ENCODE measurements at regions not wholly inside any gene's neighbourhood (a gene's known extent, or its start where the extent isn't known, plus 50 kb on each side); places are given as distances from the start of the nearest gene placed in this dataset.

DNA sequence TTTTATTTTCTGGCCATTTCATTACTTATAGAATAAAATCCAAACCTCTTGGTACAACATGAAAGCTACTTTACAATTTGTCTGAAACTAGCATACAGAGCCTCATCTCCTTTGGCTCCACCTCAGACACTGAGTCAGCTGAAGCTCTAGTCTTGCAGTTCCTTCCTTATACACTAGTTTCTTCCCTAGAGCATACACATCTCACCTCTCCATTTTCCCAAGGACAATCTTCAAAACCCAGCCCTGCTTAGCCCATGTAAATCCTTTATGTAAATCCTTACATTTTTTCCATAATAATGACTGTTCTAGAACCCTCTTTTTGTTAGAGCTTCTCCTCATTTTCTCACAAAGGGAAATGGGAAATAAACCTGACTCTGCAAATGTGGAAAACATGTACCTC is 463.4 kb downstream of the SLC16A7 start:
- no peak for DNase-seq

DNA sequence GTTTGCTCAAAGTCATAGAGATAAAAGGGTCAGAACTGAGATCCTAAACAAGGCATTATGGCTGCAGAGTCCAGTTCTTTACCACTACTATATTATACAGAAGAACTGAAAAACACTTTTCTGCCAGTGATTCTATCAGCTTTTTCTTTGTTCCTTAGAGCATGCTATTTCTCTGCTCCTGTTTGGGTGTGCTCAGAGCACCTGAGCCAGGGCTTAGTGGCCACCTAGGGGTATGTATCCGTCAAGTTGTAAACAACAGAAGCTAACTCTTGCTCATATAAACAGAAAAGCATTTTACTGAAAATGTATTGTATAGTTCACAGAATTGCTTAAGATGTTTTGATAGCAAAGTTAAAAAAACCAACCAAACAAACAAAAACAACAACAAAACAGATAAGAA is 470.8 kb downstream of the SLC16A7 start:
- DNase-seq = no peak

DNA sequence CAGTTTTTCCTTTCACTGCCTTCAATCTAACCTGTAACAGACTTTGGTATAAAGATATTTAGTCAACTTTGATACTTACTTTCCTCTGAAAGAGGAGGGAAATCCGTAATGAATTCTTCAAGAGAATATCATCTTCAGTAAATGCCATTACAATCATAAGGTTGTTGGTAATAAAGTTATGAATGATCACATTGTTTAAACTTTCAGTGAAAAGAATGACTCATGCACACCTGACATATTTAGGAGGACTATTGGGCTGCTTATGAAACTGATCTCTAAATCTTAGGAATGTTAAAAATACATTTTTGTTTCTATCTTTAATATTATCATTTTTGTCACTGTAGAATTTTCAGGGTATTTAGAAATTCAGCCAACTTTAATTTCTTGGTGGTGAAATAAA is 474.7 kb downstream of the SLC16A7 start:
- DNase-seq = no peak

DNA sequence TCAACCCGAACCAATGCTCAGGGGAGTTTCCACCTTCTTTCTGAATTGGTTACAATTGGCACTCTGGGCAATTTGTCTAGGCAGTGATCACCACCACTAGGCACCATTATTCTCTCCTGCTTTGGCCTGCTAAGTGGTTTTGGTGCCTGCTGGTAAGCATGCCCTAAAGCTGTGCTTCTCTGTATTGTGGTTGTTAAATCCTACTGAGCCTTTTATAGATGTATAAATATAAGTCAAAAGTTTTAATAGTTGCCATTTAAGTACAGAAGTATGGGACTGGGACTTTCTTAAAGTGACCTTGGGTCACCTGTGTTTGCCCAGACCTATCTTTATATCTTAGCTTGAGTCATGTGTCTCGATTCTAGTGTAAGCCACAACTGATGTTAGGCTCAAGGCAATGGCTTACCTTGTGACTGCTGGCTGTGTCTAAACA is 475.9 kb downstream of the SLC16A7 start:
- DNase-seq = no peak

DNA sequence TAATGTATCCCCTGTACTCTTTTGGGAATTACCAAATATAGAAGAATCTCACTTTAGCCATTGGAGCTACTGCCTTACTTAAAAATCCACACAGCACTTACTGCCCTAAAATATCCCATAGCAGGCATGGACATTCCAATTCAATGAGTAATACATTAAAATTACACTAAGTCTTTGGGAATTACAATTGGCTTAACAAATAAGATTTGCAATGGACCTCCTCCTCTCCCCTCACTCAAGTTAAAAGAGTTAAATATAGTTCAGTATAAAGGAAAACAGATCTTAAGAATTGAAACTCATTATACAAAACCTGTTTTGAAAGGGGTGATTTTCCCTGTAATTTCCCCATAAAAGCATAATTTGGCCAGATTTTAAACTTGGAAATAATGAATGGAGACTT is 477.1 kb downstream of the SLC16A7 start:
- no peak for DNase-seq

DNA sequence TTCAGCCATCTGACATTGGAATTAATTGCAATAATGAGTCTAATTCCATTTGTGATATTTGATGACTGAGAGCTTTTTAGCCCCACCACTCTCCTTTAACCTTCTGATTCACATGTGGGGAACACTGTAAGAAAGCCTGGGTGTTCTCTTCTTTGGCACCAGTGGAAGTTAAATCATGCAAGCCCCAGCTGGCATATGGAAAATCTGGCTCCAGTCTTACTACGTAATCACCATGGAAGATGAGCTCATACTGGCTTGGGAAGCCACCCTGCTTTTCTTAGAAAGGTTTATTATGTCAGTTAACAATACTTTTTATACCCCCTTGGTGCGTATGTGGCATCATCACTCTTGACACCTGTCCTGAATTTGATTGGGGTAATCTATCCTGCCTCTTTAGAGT is 479.3 kb downstream of the SLC16A7 start:
- DNase-seq = no peak

DNA sequence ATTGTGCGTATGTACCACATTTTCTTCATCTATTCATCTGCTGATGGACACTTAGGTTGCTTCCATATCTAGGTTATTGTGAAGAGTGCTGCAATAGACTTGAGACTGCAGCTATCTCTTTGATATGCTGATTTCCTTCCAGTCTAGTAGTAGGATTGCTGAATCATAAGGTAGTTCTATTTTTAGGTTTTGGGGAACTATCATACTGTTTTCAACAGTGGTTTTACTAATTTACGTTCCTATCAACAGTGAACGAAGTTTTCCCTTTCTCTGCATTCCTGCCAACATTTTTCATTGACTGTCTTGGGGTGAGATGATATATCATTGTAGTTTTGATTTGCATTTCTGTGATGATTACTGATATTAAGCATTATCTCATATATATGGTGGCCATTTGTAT is 482.2 kb downstream of the SLC16A7 start:
- DNase-seq = no peak

DNA sequence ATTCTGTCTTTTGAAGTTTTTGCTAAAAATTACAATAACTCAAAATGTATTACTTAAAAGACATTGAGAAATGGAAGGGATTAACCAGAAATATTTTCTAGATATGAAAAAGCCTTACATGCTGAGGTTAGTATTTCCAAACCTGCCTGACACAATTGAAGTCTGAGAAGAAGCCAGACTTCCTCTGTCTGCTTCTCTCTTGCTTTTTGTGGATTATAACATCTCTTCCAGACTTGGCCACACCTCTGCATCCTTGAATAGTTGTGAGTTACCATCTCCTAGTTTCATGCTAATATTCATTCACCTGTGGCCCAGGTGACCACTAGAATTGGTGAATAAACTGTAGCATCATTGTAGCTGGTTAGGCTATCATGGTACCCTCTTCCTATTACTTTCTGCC is 497.6 kb downstream of the SLC16A7 start:
- no peak for DNase-seq

DNA sequence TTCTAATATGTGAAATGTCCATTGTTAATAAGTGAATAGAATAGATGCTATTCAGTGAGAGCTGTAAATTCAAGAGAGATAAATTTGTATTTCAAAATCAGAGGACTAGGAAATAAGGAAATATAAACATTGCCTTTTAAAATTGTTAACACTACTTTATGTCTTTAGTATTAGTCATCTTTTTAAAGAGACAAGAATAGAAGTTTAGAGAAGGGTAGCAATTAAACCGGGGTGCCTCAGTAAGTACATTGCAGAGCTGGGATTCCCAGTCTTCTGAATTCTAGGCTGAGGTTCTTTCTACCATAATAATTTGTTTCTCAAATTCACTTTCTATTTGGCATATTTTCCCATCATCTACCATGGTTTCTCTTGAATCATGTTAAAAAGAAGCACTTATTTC is 498.6 kb downstream of the SLC16A7 start:
- no peak for DNase-seq

DNA sequence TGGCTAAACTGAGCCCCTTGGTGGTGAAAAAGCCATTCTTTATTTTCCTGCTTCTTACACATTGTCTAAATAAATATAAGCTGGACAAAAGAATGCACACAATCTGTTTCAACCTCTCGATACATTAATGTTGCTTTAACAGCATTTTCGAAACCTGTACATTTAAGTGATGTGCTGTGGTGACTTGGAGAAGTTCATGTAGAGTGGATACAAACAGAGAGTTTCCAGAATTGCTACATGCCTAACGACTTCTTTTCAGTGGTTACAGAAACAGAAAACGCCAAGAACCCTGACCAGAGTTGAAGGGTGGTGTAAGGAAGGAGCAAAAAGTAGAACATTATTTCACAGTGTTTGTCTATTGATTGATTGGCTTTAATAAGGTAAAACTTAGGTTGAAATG is 500.9 kb downstream of the SLC16A7 start:
- no peak for DNase-seq

DNA sequence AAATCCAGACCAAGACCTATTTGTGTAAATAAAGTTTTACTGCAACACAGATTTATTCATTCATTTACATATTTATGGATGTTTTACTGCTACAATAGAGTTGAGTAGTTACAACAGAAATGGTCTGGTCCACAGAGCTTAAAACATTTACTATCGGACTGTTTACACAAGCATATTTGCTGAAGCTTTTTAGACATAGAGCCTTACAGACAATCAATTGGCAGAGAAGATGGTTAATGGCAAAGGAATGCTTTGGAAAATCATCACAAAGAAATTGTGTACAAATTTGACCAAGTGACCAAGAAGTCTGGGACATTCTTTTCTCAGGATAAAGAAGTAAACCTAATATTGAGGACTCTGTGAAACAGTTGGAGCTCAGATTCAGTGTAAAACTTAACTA is 504.3 kb downstream of the SLC16A7 start:
- no peak for DNase-seq

DNA sequence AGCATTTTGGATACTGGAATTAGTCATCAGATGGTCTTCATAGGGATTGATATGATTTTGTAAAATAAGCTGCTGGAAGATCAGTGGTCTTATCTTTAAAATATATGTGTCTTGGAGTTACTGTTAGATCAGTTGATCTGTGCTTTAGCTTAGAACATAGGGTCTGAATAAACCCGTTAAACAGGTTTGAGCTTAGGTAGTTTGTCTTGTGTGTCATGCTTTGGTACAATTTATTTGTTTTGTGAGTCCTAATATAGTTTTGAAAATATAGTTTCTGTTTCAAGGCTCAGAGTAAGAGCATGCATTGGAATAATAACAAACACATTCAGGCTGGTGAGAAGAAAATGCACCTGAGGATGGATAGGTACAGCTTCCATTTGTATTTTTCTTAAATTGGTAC is 505.0 kb downstream of the SLC16A7 start:
- DNase-seq = no peak

DNA sequence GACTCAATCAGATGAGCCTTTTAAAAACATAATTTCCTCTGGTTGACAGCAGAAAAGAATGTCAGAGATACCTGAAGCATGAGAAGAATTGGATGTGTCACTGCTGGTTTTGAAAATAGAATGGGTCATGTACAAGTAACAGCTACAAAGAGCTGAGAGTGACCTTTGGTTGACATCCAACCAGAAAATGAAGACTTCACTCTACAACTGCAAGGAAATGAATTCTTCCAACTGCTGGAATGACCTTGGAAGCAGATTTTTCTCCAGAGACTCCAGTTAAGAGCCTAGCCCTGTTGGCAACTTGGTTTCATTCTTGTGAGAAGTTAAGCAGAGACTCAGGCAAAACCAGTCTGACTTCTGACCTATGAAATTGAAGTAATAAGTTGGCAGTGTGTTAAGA is 505.9 kb downstream of the SLC16A7 start:
- no peak for DNase-seq

DNA sequence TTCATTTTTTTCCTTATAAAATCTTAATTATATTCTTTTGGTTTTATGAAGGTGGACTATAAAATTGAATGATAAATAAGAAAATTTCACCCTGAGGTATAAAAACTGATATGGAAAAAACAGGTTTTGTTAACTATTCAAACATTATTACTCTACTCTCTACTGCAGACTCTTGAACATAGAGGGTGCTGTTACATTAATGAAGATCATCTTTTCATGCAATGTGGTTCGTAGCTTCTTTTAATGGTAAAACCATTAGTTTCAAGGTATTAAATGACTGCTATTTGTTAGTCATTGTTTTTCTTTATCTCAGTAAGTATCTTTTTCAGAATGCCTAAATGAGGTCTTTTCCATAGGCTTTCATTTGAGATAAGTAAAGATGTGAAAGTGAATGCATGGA is 510.4 kb downstream of the SLC16A7 start:
- no peak for DNase-seq

DNA sequence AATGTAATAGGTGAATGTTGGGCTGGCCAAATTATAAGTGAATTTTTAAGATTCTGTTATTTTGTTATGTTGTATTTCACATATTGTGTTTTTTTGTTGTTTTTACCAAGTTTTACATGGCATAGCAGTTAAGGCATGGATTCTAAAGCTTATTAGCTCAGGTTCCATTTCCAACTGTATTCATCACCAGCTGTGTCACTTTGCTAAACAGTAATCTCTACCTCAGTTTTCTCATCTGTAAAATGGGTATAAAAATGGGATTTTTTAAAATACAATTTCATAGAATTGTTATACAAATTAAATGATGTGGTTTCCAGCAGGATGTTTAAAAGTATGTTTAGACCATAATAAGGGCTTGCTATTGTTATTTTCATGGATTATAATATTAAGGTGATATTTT is 512.2 kb downstream of the SLC16A7 start:
- DNase-seq = no peak

DNA sequence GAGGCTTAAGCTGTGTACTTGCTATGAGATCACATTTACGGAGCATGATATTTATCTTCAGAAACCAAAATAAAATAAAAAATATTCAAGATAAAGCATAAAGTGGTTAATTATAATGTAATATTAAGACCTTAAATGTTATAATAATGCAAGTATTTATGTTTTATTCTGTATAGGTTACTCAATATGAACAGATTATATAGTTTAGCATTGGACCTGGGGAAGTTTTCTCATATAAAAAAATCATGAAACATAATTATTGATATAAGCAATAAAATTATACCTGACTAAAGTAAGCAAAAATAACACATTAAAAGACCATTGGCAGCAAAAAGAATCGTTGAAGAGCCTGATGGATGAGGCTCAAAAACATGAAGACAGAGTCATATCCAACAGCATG is 516.2 kb downstream of the SLC16A7 start:
- no peak for DNase-seq

DNA sequence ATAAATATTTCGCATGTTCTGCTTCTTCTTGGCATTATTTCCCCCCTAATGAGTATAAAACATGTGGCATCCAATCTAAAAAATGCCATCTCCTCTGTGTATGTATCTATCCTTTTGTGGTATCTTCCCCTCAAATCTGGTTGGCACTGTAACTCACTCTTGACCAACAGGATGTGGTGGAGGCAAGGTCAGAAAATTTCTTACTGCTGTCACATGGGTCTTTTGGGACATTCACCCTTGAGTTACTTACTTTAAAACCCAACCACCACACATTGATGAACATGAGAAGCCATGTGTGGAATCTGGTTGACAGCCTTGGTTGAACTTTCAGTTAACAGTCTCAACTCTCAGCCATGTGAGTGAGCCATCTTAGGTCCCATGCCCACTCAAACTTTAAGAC is 516.9 kb downstream of the SLC16A7 start:
- DNase-seq = no peak

DNA sequence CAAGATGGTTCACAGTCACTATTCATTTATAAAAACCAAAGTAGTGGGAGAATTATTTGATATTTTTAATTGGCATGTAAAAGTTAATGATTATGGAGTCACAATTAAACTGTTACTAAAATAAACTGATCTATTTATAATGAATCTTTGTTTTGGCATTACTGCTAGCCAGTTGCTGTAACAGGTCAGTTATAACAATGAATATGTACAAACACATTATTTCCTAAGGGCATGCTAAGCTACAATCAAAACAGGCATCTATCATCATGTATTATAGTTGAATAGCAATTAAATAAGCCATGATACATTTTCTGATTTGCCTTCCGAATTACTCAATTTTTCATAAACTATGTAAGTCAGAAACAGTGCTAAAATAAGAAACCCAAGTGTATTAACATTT is 518.3 kb downstream of the SLC16A7 start:
- no peak for DNase-seq

DNA sequence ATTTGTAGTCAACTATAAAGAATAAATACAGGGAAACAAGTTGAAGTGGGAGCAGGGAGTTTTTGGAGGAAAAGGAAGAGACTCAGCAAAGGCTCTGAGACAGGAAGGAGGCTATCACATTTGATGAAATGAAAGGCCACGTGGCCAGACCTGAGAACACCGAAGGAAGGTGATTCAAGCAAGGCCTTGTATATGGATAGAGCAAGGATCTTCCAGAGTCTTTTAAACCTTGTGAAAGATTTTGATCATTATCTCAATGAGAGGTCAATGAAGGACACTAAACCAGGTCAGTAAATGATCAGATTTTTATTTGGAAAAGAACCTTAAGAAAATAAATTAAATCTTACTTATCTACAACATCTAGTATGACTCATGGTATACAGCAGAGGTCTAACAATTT is 523.5 kb downstream of the SLC16A7 start:
- no peak for DNase-seq

DNA sequence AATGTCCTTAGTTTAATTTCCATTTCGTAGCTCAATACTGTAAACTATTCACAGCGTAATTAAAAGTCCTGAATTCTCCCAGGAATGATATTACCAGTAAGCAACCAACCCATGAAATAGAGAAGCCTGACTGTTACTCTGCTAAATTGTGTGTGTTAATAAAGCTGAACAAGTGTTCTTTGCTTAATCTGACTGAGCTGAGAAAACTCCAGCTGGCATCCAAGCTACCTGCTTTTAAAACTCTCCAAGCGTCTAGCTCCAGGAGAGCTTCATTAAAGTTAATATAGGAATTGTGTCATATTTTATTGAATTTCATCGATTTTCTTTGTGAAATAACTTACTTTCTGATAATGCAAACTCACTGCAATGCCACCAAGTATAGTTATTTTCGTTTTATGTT is 524.4 kb downstream of the SLC16A7 start:
- no peak for DNase-seq

DNA sequence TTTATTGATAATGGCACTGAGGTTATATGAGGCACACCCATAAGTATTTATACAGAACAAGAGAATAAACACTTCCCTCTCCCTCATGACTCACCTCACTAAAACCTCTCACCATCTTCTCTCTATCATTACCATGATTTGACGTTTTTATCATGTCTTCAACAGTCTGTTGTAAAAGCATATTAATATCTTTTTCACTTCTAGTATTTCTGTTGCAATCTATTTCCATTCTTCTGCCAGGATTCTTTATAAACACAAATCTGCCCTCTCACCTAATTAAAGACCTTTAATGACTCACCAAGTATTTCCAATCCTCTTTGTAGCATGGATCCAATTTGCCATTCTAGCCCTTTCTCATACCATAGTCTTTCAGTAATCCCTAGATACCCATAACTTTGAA is 527.7 kb downstream of the SLC16A7 start:
- DNase-seq = no peak

DNA sequence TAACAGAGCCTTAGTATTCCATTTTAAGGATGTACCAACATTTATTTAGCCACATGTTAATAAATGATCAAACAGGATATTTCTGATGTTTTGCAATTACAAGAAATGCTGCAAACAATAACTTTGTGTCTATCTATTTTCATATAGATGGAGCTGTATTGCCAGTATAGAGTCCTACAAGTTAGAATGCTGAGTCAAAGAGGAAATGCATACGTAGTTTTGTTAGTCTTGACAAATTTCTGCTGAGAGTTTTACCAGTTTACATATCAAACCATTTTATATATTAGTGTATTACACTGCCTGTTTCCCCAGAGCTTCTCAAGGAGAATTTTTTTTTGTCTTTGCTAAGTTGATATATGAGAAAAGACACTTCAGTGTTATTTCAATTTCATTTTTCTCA is 541.7 kb downstream of the SLC16A7 start:
- no peak for DNase-seq

DNA sequence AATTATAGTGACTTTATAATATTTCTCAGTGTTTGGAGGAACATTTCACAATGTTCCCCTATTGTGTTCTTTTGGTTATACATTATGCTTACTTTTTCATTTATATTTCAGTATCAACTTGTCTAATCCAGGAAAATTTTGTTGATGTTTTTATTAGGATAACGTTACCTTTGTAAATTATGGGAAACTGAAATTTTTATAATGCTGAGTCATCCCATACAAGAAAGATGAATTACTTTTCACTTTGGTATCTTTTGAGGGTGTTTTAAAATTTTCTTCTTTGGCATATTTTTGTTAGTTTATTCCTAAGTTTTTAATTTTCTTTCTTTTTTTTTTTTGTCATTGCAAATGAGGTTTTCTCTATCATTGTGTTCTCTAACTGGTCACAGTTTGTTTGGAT is 542.7 kb downstream of the SLC16A7 start:
- DNase-seq = no peak

DNA sequence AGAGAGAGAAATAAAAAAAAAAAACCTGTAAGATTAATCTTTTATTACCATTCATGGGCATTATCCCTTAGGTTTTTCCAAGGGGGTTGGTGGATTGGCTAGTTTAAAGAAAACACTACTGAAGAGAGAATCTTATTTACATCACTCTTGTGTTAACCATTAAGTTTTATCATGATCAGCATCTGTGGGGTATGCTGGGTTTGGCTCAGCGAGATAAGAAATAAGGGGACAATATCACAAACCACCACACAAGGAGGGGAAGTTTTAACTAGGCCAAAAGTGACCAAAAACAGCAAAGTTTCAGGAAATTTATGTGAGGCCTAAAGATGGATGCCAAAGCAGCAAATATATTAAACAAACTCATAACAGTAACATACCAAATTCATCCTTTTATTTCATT is 548.6 kb downstream of the SLC16A7 start:
- no peak for DNase-seq

DNA sequence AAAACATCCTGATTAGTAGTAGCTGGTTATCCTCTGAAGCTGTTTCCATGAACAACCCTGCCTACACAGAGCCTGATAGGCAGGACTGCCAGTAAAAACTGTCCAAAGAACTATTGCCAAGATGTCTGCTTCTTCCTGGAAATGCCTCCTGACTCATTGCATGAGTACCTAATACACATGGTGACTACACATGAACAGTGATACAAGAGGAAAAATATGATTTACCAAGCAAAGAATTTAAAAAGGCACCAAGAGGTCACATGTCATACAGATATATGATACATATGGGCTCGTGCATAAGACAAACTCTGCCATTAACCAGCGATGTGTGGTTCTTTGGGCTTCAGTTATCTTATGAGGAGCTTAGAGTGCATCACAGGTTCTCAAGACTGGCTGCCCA is 552.3 kb downstream of the SLC16A7 start:
- no peak for DNase-seq

DNA sequence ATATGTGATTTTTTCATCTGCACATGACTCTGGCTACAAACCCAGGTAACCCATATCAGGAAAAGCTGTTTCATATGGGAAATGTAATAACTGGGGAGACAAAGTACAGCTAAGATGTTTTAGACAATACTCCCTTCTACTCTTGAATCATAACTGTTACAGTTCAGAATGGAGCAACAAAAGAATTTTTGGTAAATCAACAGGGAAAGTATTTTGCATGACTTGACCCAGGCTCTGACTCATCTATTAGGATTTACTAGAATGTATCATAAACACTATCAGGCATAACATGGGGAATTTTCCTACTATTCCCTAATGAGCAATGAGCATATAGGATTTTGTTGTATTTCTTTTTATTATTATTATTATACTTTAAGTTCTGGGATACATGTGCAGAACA is 553.0 kb downstream of the SLC16A7 start:
- DNase-seq = no peak
